Stimulated activated naive B cell treated with anti-CD40 and anti-IgM and Interleukin-4, amounts not matched to agents 10 μg/mL and 1 μg/mL and 100 μg/mL, for 72 hours (primary cell): ENCODE measurements at regions not wholly inside any gene's neighbourhood (a gene's known extent, or its start where the extent isn't known, plus 50 kb on each side); places are given as distances from the start of the nearest gene placed in this dataset.
"Not testable (repeated sequence)": the region's sequence is repeated elsewhere in the genome, so short reads cannot be mapped to it uniquely, and the experiment has no call there.

ENCODE experiments used
- ATAC-seq, 2 donors: fragments of 150-1000 bp; cut with Tn5 transposase; replicated peaks; 2 replicates each; pipeline ENCODE4 v1.10.0; 2021; ENCODE audit warnings: moderate library complexity in 1 of 2
- DNase-seq: peaks from one replicate; pipeline ENCODE4 v3.0.0; 2021
- H3K27ac Mint-ChIP-seq: one replicate; pipeline ENCODE4 v1.8.0; 2022; ENCODE audit warnings: mild to moderate bottlenecking, mixed read lengths
- H3K27me3 Mint-ChIP-seq, 2 donors: one replicate each; pipeline ENCODE4 v1.8.0; 2022; ENCODE audit warnings: mixed read lengths in 2 of 2
- H3K36me3 Mint-ChIP-seq, 2 donors: one replicate each; pipeline ENCODE4 v1.8.0; 2022; ENCODE audit warnings: mixed read lengths in 2 of 2, mild to moderate bottlenecking in 1 of 2
- H3K4me1 Mint-ChIP-seq, 2 donors: one replicate each; pipeline ENCODE4 v1.8.0; 2022; ENCODE audit warnings: mixed read lengths in 2 of 2, mild to moderate bottlenecking in 1 of 2
- H3K4me3 Mint-ChIP-seq, 2 donors: one replicate each; pipeline ENCODE4 v1.8.0; 2022; ENCODE audit warnings: mild to moderate bottlenecking in 2 of 2, mixed read lengths in 2 of 2, moderate library complexity in 1 of 2
- H3K9me3 Mint-ChIP-seq, 2 donors: one replicate each; pipeline ENCODE4 v1.8.0; 2022; ENCODE audit warnings: mixed read lengths in 2 of 2, mild to moderate bottlenecking in 1 of 2

DNA sequence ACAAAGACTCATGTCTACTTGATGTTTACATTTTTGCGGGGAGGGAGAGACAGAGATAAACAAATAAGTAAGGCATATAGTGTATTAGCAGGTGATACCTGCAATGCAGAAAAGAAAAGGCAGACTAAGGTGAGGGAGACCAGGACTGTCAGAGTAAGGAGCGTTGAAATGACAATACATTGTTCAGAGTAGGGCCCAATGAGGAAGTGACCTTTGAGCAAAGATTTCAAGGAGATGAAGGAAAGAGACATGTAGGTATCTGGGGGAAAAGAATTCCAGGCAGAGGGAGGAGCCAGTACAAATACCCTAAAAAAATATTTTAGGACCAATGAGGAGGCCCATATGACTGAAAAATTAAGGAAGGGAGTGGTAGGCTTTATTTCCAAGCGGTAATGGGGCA, 162.7 kb upstream of the PRSS1 start:
- DNase-seq, result no peak
- no peak overlapping the region for H3K27ac Mint-ChIP-seq
- H3K4me1 Mint-ChIP-seq, result peaks cover 5 to 9% of the 10 kb centered on the region in 2 donors
- H3K27me3 Mint-ChIP-seq, result no peaks in the 10 kb centered on the region
- H3K36me3 Mint-ChIP-seq, result no peaks in the 10 kb centered on the region
- no peak for ATAC-seq
- H3K4me3 Mint-ChIP-seq, result no peak overlapping the region
- no peaks in the 10 kb centered on the region for H3K9me3 Mint-ChIP-seq

DNA sequence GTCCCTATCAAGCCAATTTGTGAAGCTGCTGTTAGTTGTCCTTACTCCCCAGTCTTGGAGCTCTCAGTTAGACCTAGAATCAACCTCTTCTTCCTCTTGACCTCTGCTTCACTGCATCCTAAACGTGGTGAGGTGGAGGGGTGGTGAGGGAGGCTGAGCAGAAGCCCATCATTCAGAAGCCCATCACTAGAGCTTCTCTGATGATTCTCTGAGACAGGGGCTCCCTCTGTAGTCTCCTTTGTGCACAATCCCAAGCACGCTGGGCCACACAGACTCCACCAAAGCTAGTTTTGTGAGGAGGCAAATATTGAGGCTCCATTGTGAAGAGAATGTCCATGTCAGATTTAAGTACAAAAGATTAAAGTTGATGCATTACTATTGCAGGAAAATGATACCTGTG, 163.8 kb upstream of the PRSS1 start:
- DNase-seq, result no peak
- H3K4me3 Mint-ChIP-seq, result no peak overlapping the region
- no peaks in the 10 kb centered on the region for H3K27me3 Mint-ChIP-seq
- no peaks in the 10 kb centered on the region for H3K9me3 Mint-ChIP-seq
- no peaks in the 10 kb centered on the region for H3K36me3 Mint-ChIP-seq
- no peak for ATAC-seq
- H3K27ac Mint-ChIP-seq, result no peak overlapping the region
- peaks cover 11 to 21% of the 10 kb centered on the region in 2 donors for H3K4me1 Mint-ChIP-seq

DNA sequence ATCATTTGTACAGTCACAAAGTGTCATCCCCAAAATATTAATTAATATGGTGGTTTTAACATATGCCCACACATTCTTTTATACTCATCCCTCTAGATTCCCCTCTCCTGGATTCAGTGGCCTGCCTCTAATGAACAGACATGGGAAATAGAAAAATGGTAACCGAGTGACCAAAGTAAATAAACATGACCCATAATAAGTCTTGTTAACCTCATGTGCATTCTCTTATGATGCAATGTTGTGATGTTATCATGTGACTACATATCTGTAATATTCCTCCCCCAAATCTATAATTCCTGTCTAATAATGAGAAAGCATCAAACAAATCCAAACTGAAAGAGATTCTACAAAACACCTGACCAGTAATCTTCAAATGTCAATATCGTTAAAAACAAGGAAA, 164.5 kb upstream of the PRSS1 start:
- no peaks in the 10 kb centered on the region for H3K9me3 Mint-ChIP-seq

DNA sequence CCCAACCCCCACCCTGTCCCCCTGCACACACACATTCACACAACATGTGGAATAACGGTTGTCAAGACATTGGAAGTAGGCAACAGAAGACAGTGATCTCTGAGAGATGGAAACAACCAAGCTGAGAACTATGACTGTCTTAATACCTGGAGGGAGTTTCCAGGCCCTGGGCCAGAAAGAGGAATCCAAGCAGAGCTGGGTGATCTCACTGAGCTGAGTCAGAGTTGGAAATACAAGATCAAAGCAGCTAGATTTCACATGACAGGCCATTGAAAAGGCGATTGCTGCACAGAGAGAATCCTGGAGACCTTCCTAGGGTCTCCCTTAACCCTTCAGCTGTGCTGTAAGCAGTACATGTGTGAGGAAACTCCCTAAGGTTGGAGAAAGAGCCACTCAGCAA, 165.8 kb upstream of the PRSS1 start:
- DNase-seq (peak; percentile 32), ATAC-seq (peak; percentile 74 to 85)
- Mint-ChIP-seq H3K4me1 (peaks cover 18 to 32% of the 10 kb centered on the region in 2 donors), H3K9me3 (no peaks in the 10 kb centered on the region), H3K36me3 (no peaks in the 10 kb centered on the region), H3K4me3 (no peak overlapping the region), H3K27ac (peak overlapping the region; percentile 56), H3K27me3 (no peaks in the 10 kb centered on the region)

More for the DNA sequence above, 164.5 kb upstream of the PRSS1 start:
- H3K36me3 Mint-ChIP-seq, result no peaks in the 10 kb centered on the region
- ATAC-seq (no peak), DNase-seq (no peak)
- no peak overlapping the region for H3K4me3 Mint-ChIP-seq
- no peaks in the 10 kb centered on the region for H3K27me3 Mint-ChIP-seq
- peaks cover 15 to 28% of the 10 kb centered on the region in 2 donors for H3K4me1 Mint-ChIP-seq
- no peak overlapping the region for H3K27ac Mint-ChIP-seq

DNA sequence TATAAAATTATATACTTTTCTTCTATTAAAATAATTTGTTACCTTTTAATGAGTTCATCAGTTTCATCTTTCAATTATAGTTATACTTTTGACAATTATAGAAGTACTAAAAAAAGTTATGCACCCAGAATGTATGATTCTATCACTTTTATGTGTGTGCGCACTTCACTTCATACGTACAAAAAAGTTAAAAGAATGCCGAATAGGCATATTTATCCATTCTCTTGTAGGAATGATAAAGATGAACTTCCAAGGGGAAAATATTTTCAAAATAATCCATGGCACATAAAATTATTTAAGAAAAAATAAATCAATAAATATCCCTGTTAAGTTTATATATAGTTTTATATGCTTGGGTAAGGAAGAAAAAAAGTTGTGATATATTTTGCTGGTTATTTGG, 166.9 kb upstream of the PRSS1 start:
- DNase-seq (no peak), ATAC-seq (no peak)
- Mint-ChIP-seq H3K27ac (no peak overlapping the region), H3K9me3 (no peaks in the 10 kb centered on the region), H3K27me3 (no peaks in the 10 kb centered on the region), H3K4me3 (no peak overlapping the region), H3K36me3 (no peaks in the 10 kb centered on the region), H3K4me1 (peaks cover 18 to 32% of the 10 kb centered on the region in 2 donors)

DNA sequence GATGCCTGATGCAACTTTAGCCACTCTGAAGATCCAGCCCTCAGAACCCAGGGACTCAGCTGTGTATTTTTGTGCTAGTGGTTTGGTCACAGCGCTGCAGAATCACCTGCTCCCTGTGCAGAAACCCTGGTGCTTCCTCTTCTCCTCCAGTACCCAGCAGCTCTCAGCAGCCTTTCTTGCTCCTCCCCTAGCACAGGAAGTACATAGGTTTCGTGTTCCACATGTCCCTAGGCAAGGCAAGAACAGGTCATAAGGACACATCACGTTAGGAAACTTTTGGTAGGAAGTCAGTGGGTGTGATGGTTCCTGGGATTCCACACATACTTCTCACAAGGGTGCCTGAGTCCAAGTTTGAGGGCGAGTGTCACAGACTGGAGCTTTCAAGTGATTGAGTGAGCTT, 167.9 kb upstream of the PRSS1 start:
- DNase-seq (no peak), ATAC-seq (peak; percentile 79 to 87)
- Mint-ChIP-seq H3K36me3 (no peaks in the 10 kb centered on the region), H3K4me1 (peaks cover 18 to 32% of the 10 kb centered on the region in 2 donors), H3K27ac (no peak overlapping the region), H3K27me3 (no peaks in the 10 kb centered on the region), H3K9me3 (no peaks in the 10 kb centered on the region), H3K4me3 (peak overlapping the region in 1 of 2 donors; percentile 42)

DNA sequence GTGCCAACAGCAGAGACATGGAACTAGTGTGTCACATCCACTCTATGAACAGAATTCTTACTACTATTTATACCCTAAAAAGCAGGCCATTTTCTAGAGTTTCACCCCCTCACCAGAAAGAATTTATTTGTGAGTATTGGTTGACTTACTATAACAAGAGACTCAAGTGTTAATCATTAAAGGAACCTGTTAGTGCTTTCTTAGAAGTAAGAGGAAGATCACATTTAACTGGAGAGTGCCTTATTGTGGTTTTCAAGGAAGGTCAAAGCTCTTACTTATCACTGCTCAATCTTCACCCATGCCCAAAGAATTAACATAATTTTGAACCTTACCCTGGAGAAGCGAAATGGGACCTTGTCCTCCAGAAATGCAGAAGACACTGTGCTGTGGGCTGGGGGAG, 169.3 kb upstream of the PRSS1 start:
- no peak overlapping the region for H3K4me3 Mint-ChIP-seq
- H3K36me3 Mint-ChIP-seq, result no peaks in the 10 kb centered on the region
- ATAC-seq (peak; percentile 23 to 49), DNase-seq (no peak)
- H3K27ac Mint-ChIP-seq, result no peak overlapping the region
- H3K9me3 Mint-ChIP-seq, result no peaks in the 10 kb centered on the region
- peaks cover 18 to 32% of the 10 kb centered on the region in 2 donors for H3K4me1 Mint-ChIP-seq
- no peaks in the 10 kb centered on the region for H3K27me3 Mint-ChIP-seq

DNA sequence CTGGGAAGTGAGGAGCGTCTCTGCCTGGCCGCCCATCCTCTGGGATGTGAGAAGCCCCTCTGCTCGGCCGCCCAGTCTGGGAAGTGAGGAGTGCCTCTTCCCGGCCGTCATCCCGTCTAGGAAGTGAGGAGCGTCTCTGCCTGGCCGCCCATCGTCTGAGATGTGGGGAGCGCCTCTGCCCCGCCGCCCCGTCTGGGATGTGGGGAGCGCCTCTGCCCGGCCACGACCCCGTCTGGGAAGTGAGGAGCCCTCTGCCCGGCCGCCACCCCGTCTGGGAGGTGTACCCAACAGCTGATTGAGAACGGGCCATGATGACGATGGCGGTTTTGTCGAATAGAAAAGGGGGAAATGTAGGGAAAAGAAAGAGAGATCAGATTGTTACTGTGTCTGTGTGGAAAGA, 173.9 kb upstream of the PRSS1 start:
- not testable (repeated sequence) for ATAC-seq, H3K27me3 Mint-ChIP-seq, H3K9me3 Mint-ChIP-seq, DNase-seq, H3K27ac Mint-ChIP-seq, H3K4me3 Mint-ChIP-seq, H3K36me3 Mint-ChIP-seq
- peaks cover 6 to 10% of the 10 kb centered on the region in 2 donors for H3K4me1 Mint-ChIP-seq

DNA sequence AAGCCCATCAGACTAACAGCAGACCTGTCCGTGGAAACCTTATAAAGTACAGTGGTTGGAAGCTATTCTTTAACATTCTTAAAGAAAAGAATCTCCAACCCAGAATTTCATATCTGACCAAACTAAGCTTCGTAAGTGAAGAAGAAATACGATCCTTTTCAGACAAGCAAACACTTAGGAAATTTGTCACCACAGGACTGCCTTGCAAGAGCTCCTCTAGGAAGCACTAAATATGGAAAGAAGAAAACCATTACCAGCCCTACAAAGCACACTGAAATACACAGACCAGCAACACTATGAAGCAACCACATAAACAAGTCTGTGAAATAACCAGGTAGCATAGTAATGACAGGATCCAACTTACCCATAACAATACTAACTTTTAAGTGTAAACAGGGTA, 177.7 kb upstream of the PRSS1 start:
- H3K36me3 Mint-ChIP-seq, result no peaks in the 10 kb centered on the region
- ATAC-seq, result no peak
- peaks cover 0 to 2% of the 10 kb centered on the region in 2 donors for H3K9me3 Mint-ChIP-seq
- peaks cover 16 to 28% of the 10 kb centered on the region in 2 donors for H3K27me3 Mint-ChIP-seq
- DNase-seq, result no peak
- H3K27ac Mint-ChIP-seq, result no peak overlapping the region
- H3K4me1 Mint-ChIP-seq, result peaks cover 7 to 10% of the 10 kb centered on the region in 2 donors
- H3K4me3 Mint-ChIP-seq, result no peak overlapping the region

DNA sequence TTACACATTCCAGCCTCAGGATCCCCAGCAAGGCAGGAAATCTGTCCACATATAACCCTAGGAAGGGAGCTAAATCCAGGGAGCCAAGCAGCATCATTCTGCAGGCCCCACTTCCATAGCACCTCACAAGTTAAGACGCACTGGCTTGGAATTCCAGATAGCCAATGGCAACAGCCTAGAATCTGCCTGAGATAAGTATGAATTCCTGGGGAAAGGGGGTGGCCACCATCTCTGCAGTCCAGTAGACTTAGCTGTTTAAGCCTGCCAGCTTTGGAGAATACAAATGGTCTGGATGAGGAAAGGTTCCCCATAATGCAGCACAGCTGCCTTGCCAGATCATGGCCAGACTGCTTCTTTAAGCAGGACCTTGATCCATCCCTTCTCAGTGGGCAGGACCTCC, 179.4 kb upstream of the PRSS1 start:
- peaks cover 33 to 37% of the 10 kb centered on the region in 2 donors for H3K27me3 Mint-ChIP-seq
- H3K4me1 Mint-ChIP-seq, result peaks cover 7 to 10% of the 10 kb centered on the region in 2 donors
- H3K27ac Mint-ChIP-seq, result no peak overlapping the region
- no peaks in the 10 kb centered on the region for H3K36me3 Mint-ChIP-seq
- H3K9me3 Mint-ChIP-seq, result peaks cover 0 to 2% of the 10 kb centered on the region in 2 donors
- H3K4me3 Mint-ChIP-seq, result no peak overlapping the region
- no peak for DNase-seq
- no peak for ATAC-seq

DNA sequence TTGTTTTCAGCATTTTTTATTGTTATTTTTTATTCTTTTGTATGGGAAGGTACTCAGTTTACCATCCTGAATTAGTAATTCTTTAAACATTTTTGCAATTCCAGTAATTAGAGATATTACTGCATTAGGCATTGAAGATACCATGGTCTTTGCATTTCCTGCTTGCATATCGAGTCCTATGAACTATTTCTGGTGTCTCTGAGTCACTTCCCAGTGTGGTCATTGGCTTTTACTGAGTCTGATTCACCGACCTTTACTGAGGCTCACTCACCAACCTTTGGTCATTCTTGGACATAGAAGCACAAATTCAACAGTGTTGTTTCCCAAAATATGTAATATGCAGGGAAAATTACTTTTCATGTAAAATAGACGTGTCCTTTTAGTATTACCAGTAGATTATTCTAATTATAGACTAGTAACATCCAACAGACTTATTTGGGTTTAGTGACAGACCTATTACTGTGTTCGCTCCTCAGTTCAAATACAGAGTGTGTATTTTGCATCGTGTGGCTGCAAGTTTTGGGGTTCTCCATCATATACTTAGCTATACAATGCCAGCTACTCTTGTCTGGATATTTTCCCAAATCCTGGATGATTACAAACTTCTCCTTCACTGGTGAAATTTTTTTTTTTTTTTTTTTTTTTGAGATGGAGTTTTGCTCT, 180.7 kb upstream of the PRSS1 start:
- Mint-ChIP-seq H3K27ac (no peak overlapping the region), H3K27me3 (peaks cover 37 to 40% of the 10 kb centered on the region in 2 donors), H3K9me3 (no peaks in the 10 kb centered on the region), H3K36me3 (no peaks in the 10 kb centered on the region), H3K4me3 (no peak overlapping the region), H3K4me1 (peaks cover 7 to 10% of the 10 kb centered on the region in 2 donors)
- DNase-seq (no peak), ATAC-seq (peak in 1 of 2 donors; percentile 49)

DNA sequence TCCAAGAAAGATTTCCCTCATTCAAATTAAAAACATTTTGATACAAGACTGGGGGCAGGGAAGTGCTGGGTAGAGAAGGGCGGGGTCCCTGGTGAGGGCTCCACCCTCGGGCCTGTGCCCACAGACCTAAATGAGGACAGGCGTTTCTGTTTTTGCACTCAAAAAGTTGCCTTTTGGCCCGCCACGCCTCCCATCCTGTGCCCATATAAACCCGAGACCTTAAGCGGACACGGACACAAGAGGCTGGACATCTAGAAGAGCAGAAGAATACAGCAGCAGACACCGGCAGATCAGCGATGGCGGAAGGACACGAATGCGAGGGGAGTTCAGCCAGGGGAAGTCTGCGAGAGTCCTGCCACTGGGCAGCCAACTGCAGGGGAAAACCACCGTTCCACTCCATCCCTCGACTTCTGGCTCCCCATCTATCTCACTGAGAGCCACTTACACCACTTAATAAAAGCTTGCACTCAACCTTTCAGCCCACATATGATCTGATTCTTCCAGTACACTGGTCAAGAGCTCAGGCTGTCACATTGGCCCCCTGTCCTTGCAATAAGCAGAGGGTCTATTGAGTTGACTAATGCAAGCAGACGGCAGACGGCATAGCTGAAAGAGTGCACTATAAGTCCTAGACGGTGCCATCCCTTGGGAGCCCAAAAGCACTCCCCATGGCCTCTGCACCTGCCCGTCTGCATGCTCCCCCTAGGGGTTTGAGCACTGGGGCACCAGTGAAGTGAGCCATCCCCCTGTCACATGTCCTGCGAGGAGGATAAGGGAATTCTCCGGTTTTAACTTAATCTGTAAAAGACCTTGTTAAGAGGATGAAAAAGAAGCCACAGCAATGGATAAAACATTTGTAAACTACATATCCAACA, 181.8 kb upstream of the PRSS1 start:
- peak in 1 of 2 donors; percentile 71 for ATAC-seq
- H3K27me3 Mint-ChIP-seq, result peaks cover 42 to 48% of the 10 kb centered on the region in 2 donors

DNA sequence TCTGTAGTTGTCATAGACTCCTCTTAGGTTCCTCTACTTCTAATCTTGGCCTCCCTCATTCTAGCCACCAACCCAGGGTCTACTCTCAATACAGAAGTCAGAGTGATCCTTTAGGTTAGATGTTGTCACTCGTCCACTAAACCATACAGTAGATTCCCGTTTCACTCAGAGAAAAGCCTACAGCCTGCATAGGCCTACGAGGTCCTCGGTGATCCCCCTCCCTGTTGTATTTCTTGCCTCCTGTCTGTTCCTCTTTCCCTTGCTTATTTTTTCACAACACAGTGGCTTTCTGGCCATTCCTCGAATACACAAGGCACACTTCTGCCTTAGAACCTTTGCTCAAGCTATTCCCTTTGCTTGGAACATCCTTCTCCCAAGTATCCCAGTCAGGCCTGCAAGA, 183.0 kb upstream of the PRSS1 start:
- no peaks in the 10 kb centered on the region for H3K9me3 Mint-ChIP-seq
- no peak overlapping the region for H3K27ac Mint-ChIP-seq
- DNase-seq, result no peak
- H3K4me3 Mint-ChIP-seq, result no peak overlapping the region
- ATAC-seq, result no peak
- H3K4me1 Mint-ChIP-seq, result peaks cover 7 to 10% of the 10 kb centered on the region in 2 donors
- no peaks in the 10 kb centered on the region for H3K36me3 Mint-ChIP-seq
- H3K27me3 Mint-ChIP-seq, result peaks cover 48 to 57% of the 10 kb centered on the region in 2 donors

More for the DNA sequence above, 181.8 kb upstream of the PRSS1 start:
- no peak overlapping the region for H3K27ac Mint-ChIP-seq
- no peak overlapping the region for H3K4me3 Mint-ChIP-seq
- H3K4me1 Mint-ChIP-seq, result peaks cover 7 to 10% of the 10 kb centered on the region in 2 donors
- no peaks in the 10 kb centered on the region for H3K9me3 Mint-ChIP-seq
- H3K36me3 Mint-ChIP-seq, result no peaks in the 10 kb centered on the region
- no peak for DNase-seq

DNA sequence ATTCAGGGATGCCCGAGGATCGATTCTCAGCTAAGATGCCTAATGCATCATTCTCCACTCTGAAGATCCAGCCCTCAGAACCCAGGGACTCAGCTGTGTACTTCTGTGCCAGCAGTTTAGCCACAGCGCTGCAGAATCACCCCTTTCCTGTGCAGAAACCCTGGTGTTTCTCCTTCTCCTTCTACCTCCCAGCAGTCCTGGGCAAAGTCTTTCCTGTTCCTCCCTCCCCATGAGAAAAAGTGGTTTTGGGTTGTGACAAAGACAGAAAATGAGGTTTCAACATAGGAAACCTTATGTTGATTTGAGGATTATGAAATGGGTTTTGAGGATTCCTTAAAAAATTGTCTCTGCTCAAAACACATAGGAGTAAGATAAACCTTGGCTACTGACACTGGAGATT, 185.1 kb upstream of the PRSS1 start:
- H3K27ac Mint-ChIP-seq, DNase-seq, H3K4me1 Mint-ChIP-seq, H3K9me3 Mint-ChIP-seq, H3K36me3 Mint-ChIP-seq, ATAC-seq, H3K4me3 Mint-ChIP-seq: not testable (repeated sequence)
- peaks cover 40 to 54% of the 10 kb centered on the region in 2 donors for H3K27me3 Mint-ChIP-seq

DNA sequence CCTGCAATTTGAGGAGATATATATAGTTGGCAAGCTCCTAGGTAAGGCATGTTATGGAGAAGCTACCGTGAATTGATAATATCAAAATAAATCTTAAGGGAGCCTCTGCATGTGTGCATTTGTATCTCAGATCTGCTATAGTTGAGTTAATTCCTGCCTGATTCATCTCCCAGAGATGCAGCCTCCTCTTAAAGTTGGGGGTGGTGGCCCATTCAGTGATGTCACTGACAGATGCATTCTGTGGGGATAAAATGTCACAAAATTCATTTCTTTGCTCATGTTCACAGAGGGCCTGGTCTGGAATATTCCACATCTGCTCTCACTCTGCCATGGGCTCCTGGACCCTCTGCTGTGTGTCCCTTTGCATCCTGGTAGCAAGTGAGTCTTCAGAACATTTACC, 185.8 kb upstream of the PRSS1 start:
- no peaks in the 10 kb centered on the region for H3K36me3 Mint-ChIP-seq
- H3K9me3 Mint-ChIP-seq, result no peaks in the 10 kb centered on the region
- H3K4me1 Mint-ChIP-seq, result peaks cover 7 to 10% of the 10 kb centered on the region in 2 donors
- peaks cover 43 to 56% of the 10 kb centered on the region in 2 donors for H3K27me3 Mint-ChIP-seq
- no peak overlapping the region for H3K27ac Mint-ChIP-seq
- no peak overlapping the region for H3K4me3 Mint-ChIP-seq
- DNase-seq (no peak), ATAC-seq (no peak)
